IPS-NIHi7 (cell line): ENCODE measurements at regions not wholly inside any gene's neighbourhood (a gene's known extent, or its start where the extent isn't known, plus 50 kb on each side); places are given as distances from the start of the nearest gene placed in this dataset.
"Not testable (repeated sequence)": the region's sequence is repeated elsewhere in the genome, so short reads cannot be mapped to it uniquely, and the experiment has no call there.

Source experiments
- DNase-seq: peaks from one replicate; pipeline ENCODE4 v3.0.0; 2012; ENCODE audit warnings: mixed read lengths; ENCODE audit errors: extremely low spot score

GRCh38 chr5:144003636-144004035, 166.8 kb downstream of the YIPF5 start:
- no peak for DNase-seq

- DNase-seq: no peak
Measured at GRCh38 chr5:144004146-144004545, 166.3 kb downstream of the YIPF5 start.

GRCh38 chr5:144004751-144005150, 165.7 kb downstream of the YIPF5 start:
- DNase-seq: no peak

- DNase-seq: no peak
Measured at GRCh38 chr5:144009116-144009515, 161.3 kb downstream of the YIPF5 start.

GRCh38 chr5:144011388-144011787, 159.1 kb downstream of the YIPF5 start:
- DNase-seq: no peak

- no peak for DNase-seq
Measured at GRCh38 chr5:144013816-144014215, 156.6 kb downstream of the YIPF5 start.

GRCh38 chr5:144015961-144016360, 154.5 kb downstream of the YIPF5 start:
- DNase-seq: no peak

- no peak for DNase-seq
Measured at GRCh38 chr5:144017119-144017518, 153.3 kb downstream of the YIPF5 start.

- DNase-seq: no peak
Measured at GRCh38 chr5:144017631-144018030, 152.8 kb downstream of the YIPF5 start.

- DNase-seq: no peak
Measured at GRCh38 chr5:144024090-144024489, 146.4 kb downstream of the YIPF5 start.

GRCh38 chr5:144024545-144024944, 145.9 kb downstream of the YIPF5 start:
- no peak for DNase-seq

GRCh38 chr5:144026286-144026685, 144.2 kb downstream of the YIPF5 start:
- DNase-seq: no peak

GRCh38 chr5:144028058-144028457, 142.4 kb downstream of the YIPF5 start:
- DNase-seq: no peak

- DNase-seq: no peak
Measured at GRCh38 chr5:144028636-144029035, 141.8 kb downstream of the YIPF5 start.

GRCh38 chr5:144030904-144031303, 139.6 kb downstream of the YIPF5 start:
- no peak for DNase-seq

- DNase-seq: no peak
Measured at GRCh38 chr5:144032375-144032774, 138.1 kb downstream of the YIPF5 start.

GRCh38 chr5:144033486-144033885, 137.0 kb downstream of the YIPF5 start:
- DNase-seq: no peak

- no peak for DNase-seq
Measured at GRCh38 chr5:144035046-144035740, 135.3 kb downstream of the YIPF5 start.

- no peak for DNase-seq
Measured at GRCh38 chr5:144036476-144036875, 134.0 kb downstream of the YIPF5 start.

- no peak for DNase-seq
Measured at GRCh38 chr5:144040615-144041305, 129.7 kb downstream of the YIPF5 start.

- no peak for DNase-seq
Measured at GRCh38 chr5:144042156-144042555, 128.3 kb downstream of the YIPF5 start.

- no peak for DNase-seq
Measured at GRCh38 chr5:144048259-144048856, 122.1 kb downstream of the YIPF5 start.

- DNase-seq: not testable (repeated sequence)
Measured at GRCh38 chr5:144055391-144055790, 115.1 kb downstream of the YIPF5 start.
